ENCODE measurements at regions not wholly inside any gene's neighbourhood (a gene's known extent, or its start where the extent isn't known, plus 50 kb on each side); places are given as distances from the start of the nearest gene placed in this dataset.

DNA sequence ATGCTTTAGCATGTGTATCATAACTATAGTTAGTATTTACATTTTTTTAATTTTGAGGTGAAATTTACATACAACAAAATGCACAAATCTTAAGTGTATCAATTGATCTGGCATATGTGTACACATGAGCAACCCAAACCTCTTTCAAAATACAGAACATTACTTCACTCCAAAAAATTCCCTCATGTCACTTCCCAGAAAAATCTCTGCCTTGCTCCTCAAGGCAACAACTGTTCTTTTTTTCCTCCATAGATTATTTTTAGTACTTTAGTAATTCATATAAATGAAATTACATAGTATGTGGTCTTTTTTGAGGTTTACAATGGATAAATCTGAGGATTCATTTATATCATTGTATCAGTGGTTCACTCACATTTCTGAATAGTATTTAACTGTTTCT, 84.9 kb downstream of the TRIM42 start:
- TF ChIP-seq CTCF (IDR thresholded peaks at IDR 0.05; ENCODE audit: poor library complexity, severe bottlenecking) (no peak), EZH2 (IDR thresholded peaks at IDR 0.05; ENCODE audit: borderline replicate concordance, insufficient read depth, low read length, poor library complexity, severe bottlenecking) (no peak)
